SK-N-SH (cell line): ENCODE measurements at regions not wholly inside any gene's neighbourhood (a gene's known extent, or its start where the extent isn't known, plus 50 kb on each side); places are given as distances from the start of the nearest gene placed in this dataset.

ENCODE experiments used
- CTCF ChIA-PET: fragments of 300-600, 350-600 bp; formaldehyde crosslinking; extraction: SDS; loops from one replicate; lab custom pipeline; 2021; lab: Yijun Ruan, JAX
- POLR2A ChIA-PET: fragments of 350-600 bp; sonication (Branson Sonifier 250); formaldehyde crosslinking; extraction: SDS; loops from one replicate; lab custom pipeline; 2020; ENCODE audit warnings: antibody characterized with exemption, inconsistent platforms; lab: Yijun Ruan, JAX
- DNase-seq: peaks from one replicate; pipeline ENCODE4 v3.0.0; 2012
- H2AFZ ChIP-seq: fragments of 200-600 bp; sonication (generic); 2 replicates; pipeline ENCODE4 v1.8.1; 2016; ENCODE audit warnings: antibody characterized with exemption, mild to moderate bottlenecking, low read depth
- H3F3A ChIP-seq: fragments of 200-600 bp; sonication (generic); replicated peaks from 2 replicates; pipeline ENCODE3; 2016; ENCODE audit warnings: antibody characterized with exemption, mild to moderate bottlenecking; ENCODE audit not compliant: insufficient read depth
- H3K27ac ChIP-seq, 2 experiments: fragments of 200-500 bp in 1 of 2; fragments of 200-600 bp in 1 of 2; sonication (Bioruptor generic) in 1 of 2; sonication (generic), shearing (Covaris generic) in 1 of 2; 2 replicates each; pipeline versions ENCODE4 v1.5.1 to v1.6.1; 2014 to 2016; ENCODE audit warnings: low read depth in 2 of 2, inconsistent platforms in 1 of 2, low read length in 1 of 2, mild to moderate bottlenecking in 1 of 2, mixed read lengths in 1 of 2
- H3K27me3 ChIP-seq: fragments of 200-600 bp; sonication (generic), shearing (Covaris generic); 2 replicates; pipeline ENCODE4 v1.6.1; 2016; ENCODE audit warnings: mixed run types; ENCODE audit not compliant: insufficient read depth
- H3K36me3 ChIP-seq, 2 experiments: fragments of 200-500 bp in 1 of 2; fragments of 200-600 bp in 1 of 2; sonication (Bioruptor generic) in 1 of 2; sonication (generic) in 1 of 2; replicated peaks in 1 of 2; 2 replicates each; pipeline versions ENCODE3 to v1.5.1; 2014 to 2016; ENCODE audit warnings: low read length in 1 of 2, mild to moderate bottlenecking in 1 of 2; ENCODE audit not compliant: insufficient read depth in 2 of 2, control insufficient read depth in 1 of 2
- H3K4me1 ChIP-seq, 2 experiments: fragments of 200-500 bp in 1 of 2; fragments of 200-600 bp in 1 of 2; sonication (Bioruptor generic) in 1 of 2; sonication (generic), shearing (Covaris generic) in 1 of 2; 2 replicates each; pipeline versions ENCODE4 v1.5.1 to v1.6.1; 2014 to 2016; ENCODE audit warnings: low read depth in 1 of 2, low read length in 1 of 2, mixed run types in 1 of 2; ENCODE audit not compliant: insufficient read depth in 2 of 2, control insufficient read depth in 1 of 2
- H3K4me2 ChIP-seq: fragments of 200-600 bp; sonication (generic), shearing (Covaris generic); 2 replicates; pipeline ENCODE4 v1.6.1; 2017; ENCODE audit warnings: mixed run types
- H3K4me3 ChIP-seq, 2 experiments: fragments of 200-500 bp in 1 of 2; fragments of 200-600 bp in 1 of 2; sonication (Bioruptor generic) in 1 of 2; sonication (generic), shearing (Covaris generic) in 1 of 2; 2 replicates each; pipeline versions ENCODE4 v1.5.1 to v1.8.1; 2014 to 2016; ENCODE audit warnings: low read depth in 2 of 2, inconsistent platforms in 1 of 2, low read length in 1 of 2, mild to moderate bottlenecking in 1 of 2, mixed read lengths in 1 of 2, moderate library complexity in 1 of 2
- H3K79me2 ChIP-seq: fragments of 200-600 bp; sonication (generic); 2 replicates; pipeline ENCODE4 v1.8.1; 2017; ENCODE audit warnings: mild to moderate bottlenecking; ENCODE audit not compliant: insufficient read depth
- H3K9ac ChIP-seq: fragments of 200-600 bp; sonication (generic); 2 replicates; pipeline ENCODE4 v1.6.1; 2017; ENCODE audit warnings: mixed run types
- H3K9me2 ChIP-seq: fragments of 200-600 bp; sonication (generic); 2 replicates; pipeline ENCODE4 v1.6.1; 2017; ENCODE audit warnings: mixed run types
- H3K9me3 ChIP-seq: fragments of 200-600 bp; sonication (generic); 2 replicates; pipeline ENCODE4 v1.6.1; 2017; ENCODE audit warnings: mixed run types, mild to moderate bottlenecking, moderate library complexity
- H4K20me1 ChIP-seq: fragments of 200-600 bp; sonication (generic); 2 replicates; pipeline ENCODE4 v1.6.1; 2017; ENCODE audit warnings: mild to moderate bottlenecking, mixed run types; ENCODE audit not compliant: insufficient read depth
- EZH2phosphoT487 ChIP-seq: fragments of 200-600 bp; sonication (generic); IDR thresholded peaks from 2 replicates; pipeline ENCODE4 v1.6.1; 2017; ENCODE audit warnings: low read depth, mixed run types, mild to moderate bottlenecking, antibody characterized with exemption, moderate library complexity, borderline replicate concordance
- FOSL2 ChIP-seq: IDR thresholded peaks from 2 replicates; pipeline ENCODE4 v1.4.0; 2012; ENCODE audit warnings: low read depth, mild to moderate bottlenecking, moderate library complexity, borderline replicate concordance
- FOXJ3 ChIP-seq: sonication (generic); formaldehyde crosslinking; IDR thresholded peaks from 2 replicates; pipeline ENCODE4 v1.5.1; 2020; ENCODE audit warnings: mild to moderate bottlenecking, missing genetic modification reagents
- FOXM1 ChIP-seq: IDR thresholded peaks from 2 replicates; pipeline ENCODE4 v1.4.0; 2012; ENCODE audit warnings: low read depth, mild to moderate bottlenecking
- JUND ChIP-seq: IDR thresholded peaks from 2 replicates; pipeline ENCODE4 v1.4.0; 2012
- MEF2A ChIP-seq: IDR thresholded peaks from 2 replicates; pipeline ENCODE4 v1.4.0; 2012; ENCODE audit warnings: low read depth, borderline replicate concordance
- RAD21 ChIP-seq: IDR thresholded peaks from 2 replicates; pipeline ENCODE4 v1.6.1; 2012; ENCODE audit warnings: mild to moderate bottlenecking, low read length
- RCOR1 ChIP-seq: fragments of 150-350 bp; IDR thresholded peaks from 2 replicates; pipeline ENCODE4 v1.6.1; 2017; ENCODE audit warnings: antibody characterized with exemption, low read length
- RFX5 ChIP-seq: IDR thresholded peaks from 2 replicates; pipeline ENCODE4 v1.6.1; 2012; ENCODE audit warnings: mild to moderate bottlenecking, improper control_type of control experiment, low read length
- RXRA ChIP-seq: IDR thresholded peaks from 2 replicates; pipeline ENCODE4 v1.4.0; 2012; ENCODE audit warnings: low read depth, mild to moderate bottlenecking, borderline replicate concordance
- SIN3A ChIP-seq: IDR thresholded peaks from 2 replicates; pipeline ENCODE4 v1.6.1; 2012; ENCODE audit warnings: low read depth, mild to moderate bottlenecking, low read length, moderate library complexity, borderline replicate concordance
- TAF1 ChIP-seq: IDR thresholded peaks from 2 replicates; pipeline ENCODE4 v1.6.1; 2012; ENCODE audit warnings: low read depth, mild to moderate bottlenecking, low read length, moderate library complexity, borderline replicate concordance
- YY1 ChIP-seq: IDR thresholded peaks from 2 replicates; pipeline ENCODE4 v1.4.0; 2012; ENCODE audit warnings: low read depth, mild to moderate bottlenecking
- ZBTB33 ChIP-seq: IDR thresholded peaks from 2 replicates; pipeline ENCODE4 v1.4.0; 2012; ENCODE audit warnings: low read depth, borderline replicate concordance
- WGBS: methylation state at CpG from one replicate; pipeline ENCODE4 v1.1.6; 2017; ENCODE audit warnings: low lambda C conversion rate; 5-methylcytosine and 5-hydroxymethylcytosine counted together
- TF ChIP-seq, protein P1 (sequence below): fragments of 200-600 bp; sonication (generic); IDR thresholded peaks from 2 replicates; pipeline ENCODE4 v1.6.1; 2017; ENCODE audit warnings: antibody characterized with exemption, mild to moderate bottlenecking, moderate library complexity

GRCh38 chr4:55272102-55272501 lies 73.9 kb upstream of the SRD5A3 start:
- H3K9me2 ChIP-seq, result no peaks in the 10 kb centered on the region
- WGBS, result 22% methylated on average over 2 of the region's 2 CpGs
- no peak overlapping the region for H3K27ac ChIP-seq
- H3K36me3 ChIP-seq, result no peaks in the 10 kb centered on the region
- TF ChIP-seq, protein P1, sequence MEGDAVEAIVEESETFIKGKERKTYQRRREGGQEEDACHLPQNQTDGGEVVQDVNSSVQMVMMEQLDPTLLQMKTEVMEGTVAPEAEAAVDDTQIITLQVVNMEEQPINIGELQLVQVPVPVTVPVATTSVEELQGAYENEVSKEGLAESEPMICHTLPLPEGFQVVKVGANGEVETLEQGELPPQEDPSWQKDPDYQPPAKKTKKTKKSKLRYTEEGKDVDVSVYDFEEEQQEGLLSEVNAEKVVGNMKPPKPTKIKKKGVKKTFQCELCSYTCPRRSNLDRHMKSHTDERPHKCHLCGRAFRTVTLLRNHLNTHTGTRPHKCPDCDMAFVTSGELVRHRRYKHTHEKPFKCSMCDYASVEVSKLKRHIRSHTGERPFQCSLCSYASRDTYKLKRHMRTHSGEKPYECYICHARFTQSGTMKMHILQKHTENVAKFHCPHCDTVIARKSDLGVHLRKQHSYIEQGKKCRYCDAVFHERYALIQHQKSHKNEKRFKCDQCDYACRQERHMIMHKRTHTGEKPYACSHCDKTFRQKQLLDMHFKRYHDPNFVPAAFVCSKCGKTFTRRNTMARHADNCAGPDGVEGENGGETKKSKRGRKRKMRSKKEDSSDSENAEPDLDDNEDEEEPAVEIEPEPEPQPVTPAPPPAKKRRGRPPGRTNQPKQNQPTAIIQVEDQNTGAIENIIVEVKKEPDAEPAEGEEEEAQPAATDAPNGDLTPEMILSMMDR, result no peak
- no peak for TF ChIP-seq JUND
- no peak for DNase-seq
- ChIA-PET POLR2A (no interaction called here), CTCF (interaction anchor here (0.6 to 1.1 kb wide), 2 partner anchors 50 to 194 kb away, joined by 3 read pairs; no protein-coding TSS in a partner anchor)
- H4K20me1 ChIP-seq, result no peaks in the 10 kb centered on the region
- H3K9ac ChIP-seq, result no peak overlapping the region
- no peaks in the 10 kb centered on the region for H3K27me3 ChIP-seq
- H2AFZ ChIP-seq, result no peak overlapping the region
- H3K4me1 ChIP-seq, result no peaks in the 10 kb centered on the region
- H3K4me3 ChIP-seq, result no peak overlapping the region
- H3F3A ChIP-seq, result no peaks in the 10 kb centered on the region
- H3K9me3 ChIP-seq, result no peaks in the 10 kb centered on the region
- no peak overlapping the region for H3K4me2 ChIP-seq
- H3K79me2 ChIP-seq, result no peaks in the 10 kb centered on the region

GRCh38 chr4:55272589-55272988 lies 73.5 kb upstream of the SRD5A3 start:
- Histone ChIP-seq H3K79me2 (no peaks in the 10 kb centered on the region), H4K20me1 (no peaks in the 10 kb centered on the region), H3K9ac (no peak overlapping the region), H3K27ac (no peak overlapping the region), H3K4me2 (no peak overlapping the region), H3K4me3 (no peak overlapping the region), H3F3A (no peaks in the 10 kb centered on the region), H3K4me1 (no peaks in the 10 kb centered on the region), H3K27me3 (no peaks in the 10 kb centered on the region), H3K36me3 (no peaks in the 10 kb centered on the region), H3K9me2 (no peaks in the 10 kb centered on the region), H3K9me3 (no peaks in the 10 kb centered on the region), H2AFZ (no peak overlapping the region)
- POLR2A ChIA-PET, result no interaction called here
- TF ChIP-seq EZH2phosphoT487 (no peak), RXRA (no peak), FOXM1 (no peak)
- no peak for DNase-seq
- WGBS, result 69% methylated on average over 8 of the region's 8 CpGs
- CTCF ChIA-PET, result interaction anchor here (0.6 to 1.1 kb wide), 2 partner anchors 49 to 193 kb away, joined by 3 read pairs; no protein-coding TSS in a partner anchor

GRCh38 chr4:55277011-55277410 lies 69.0 kb upstream of the SRD5A3 start:
- Histone ChIP-seq H3K27ac (no peak overlapping the region), H3K79me2 (no peaks in the 10 kb centered on the region)

More at GRCh38 chr4:55277011-55277410, 69.0 kb upstream of the SRD5A3 start:
- no peak overlapping the region for H3K9ac ChIP-seq
- H3F3A ChIP-seq, result no peaks in the 10 kb centered on the region
- H4K20me1 ChIP-seq, result no peaks in the 10 kb centered on the region
- ChIA-PET CTCF (no interaction called here), POLR2A (no interaction called here)
- no peaks in the 10 kb centered on the region for H3K4me1 ChIP-seq
- H3K9me2 ChIP-seq, result no peaks in the 10 kb centered on the region
- H3K27me3 ChIP-seq, result no peaks in the 10 kb centered on the region
- no peak for DNase-seq
- H2AFZ ChIP-seq, result no peak overlapping the region
- H3K36me3 ChIP-seq, result no peaks in the 10 kb centered on the region
- WGBS, result 58% methylated on average over 2 of the region's 2 CpGs
- no peaks in the 10 kb centered on the region for H3K9me3 ChIP-seq
- no peak for TF ChIP-seq MEF2A
- no peak for TF ChIP-seq RXRA
- TF ChIP-seq SIN3A, result no peak
- no peak for TF ChIP-seq YY1
- TF ChIP-seq TAF1, result no peak
- no peak for TF ChIP-seq ZBTB33
- no peak for TF ChIP-seq EZH2phosphoT487
- TF ChIP-seq RCOR1, result no peak
- no peak for TF ChIP-seq RAD21
- no peak for TF ChIP-seq FOXJ3 (CRISPR knock-in tag)
- TF ChIP-seq FOSL2, result no peak
- TF ChIP-seq JUND, result no peak
- no peak for TF ChIP-seq RFX5
- no peak overlapping the region for H3K4me3 ChIP-seq
- H3K4me2 ChIP-seq, result no peak overlapping the region
